Astrocyte (in vitro differentiated cells and primary cell): ENCODE measurements at regions not wholly inside any gene's neighbourhood (a gene's known extent, or its start where the extent isn't known, plus 50 kb on each side); places are given as distances from the start of the nearest gene placed in this dataset.

Source experiments
- DNase-seq: peaks from one replicate; pipeline ENCODE4 v3.0.0-alpha.2; 2010; ENCODE audit warnings: low read depth
- FAIRE-seq: peaks from 2 replicates; lab custom pipeline; 2011; peaks lifted over from hg19 to GRCh38; lab: Jason Lieb, UNC
- H2AFZ ChIP-seq: 2 replicates; pipeline ENCODE4 v1.6.0; 2012; ENCODE audit warnings: low read depth, low read length, inconsistent platforms
- H3K27ac ChIP-seq: 2 replicates; pipeline ENCODE4 v1.5.1; 2011; ENCODE audit warnings: low read depth, low read length, inconsistent platforms
- H3K27me3 ChIP-seq: 2 replicates; pipeline ENCODE4 v1.6.0; 2011; ENCODE audit warnings: low read length, inconsistent platforms; ENCODE audit not compliant: insufficient read depth
- H3K36me3 ChIP-seq: 2 replicates; pipeline ENCODE4 v1.5.1; 2011; ENCODE audit warnings: low read length, inconsistent platforms; ENCODE audit not compliant: insufficient read depth
- H3K4me1 ChIP-seq: 2 replicates; pipeline ENCODE4 v1.5.1; 2011; ENCODE audit warnings: low read length, inconsistent platforms; ENCODE audit not compliant: insufficient read depth
- H3K4me2 ChIP-seq: 2 replicates; pipeline ENCODE4 v1.6.0; 2012; ENCODE audit warnings: low read length, inconsistent platforms
- H3K4me3 ChIP-seq: 2 replicates; pipeline ENCODE4 v1.5.1; 2011; ENCODE audit warnings: low read depth, mild to moderate bottlenecking, low read length, inconsistent platforms; ENCODE audit not compliant: insufficient read depth
- H3K79me2 ChIP-seq: 2 replicates; pipeline ENCODE4 v1.6.0; 2012; ENCODE audit warnings: mild to moderate bottlenecking, low read length, inconsistent platforms; ENCODE audit not compliant: insufficient read depth
- H3K9ac ChIP-seq: 2 replicates; pipeline ENCODE4 v1.6.0; 2012; ENCODE audit warnings: mild to moderate bottlenecking, low read length, inconsistent platforms
- H3K9me3 ChIP-seq: 2 replicates; pipeline ENCODE4 v1.5.1; 2012; ENCODE audit warnings: low read depth, mild to moderate bottlenecking, low read length, inconsistent platforms; ENCODE audit not compliant: insufficient read depth
- H4K20me1 ChIP-seq: 2 replicates; pipeline ENCODE4 v1.6.0; 2012; ENCODE audit warnings: low read length, inconsistent platforms; ENCODE audit not compliant: insufficient read depth
- H3K27ac Mint-ChIP-seq: one replicate; pipeline ENCODE4 v1.8.0; 2021; ENCODE audit warnings: mild to moderate bottlenecking, mixed read lengths; ENCODE audit not compliant: unreplicated experiment
- H3K27me3 Mint-ChIP-seq: one replicate; pipeline ENCODE4 v1.8.0; 2021; ENCODE audit warnings: low read depth, mixed read lengths; ENCODE audit not compliant: unreplicated experiment
- H3K36me3 Mint-ChIP-seq: one replicate; pipeline ENCODE4 v1.8.0; 2021; ENCODE audit warnings: low read depth, mixed read lengths; ENCODE audit not compliant: unreplicated experiment
- H3K4me1 Mint-ChIP-seq: one replicate; pipeline ENCODE4 v1.8.0; 2021; ENCODE audit warnings: low read depth, mixed read lengths; ENCODE audit not compliant: unreplicated experiment
- H3K4me3 Mint-ChIP-seq: one replicate; pipeline ENCODE4 v1.8.0; 2021; ENCODE audit warnings: mild to moderate bottlenecking, moderate library complexity, mixed read lengths; ENCODE audit not compliant: unreplicated experiment
- H3K9me3 Mint-ChIP-seq: one replicate; pipeline ENCODE4 v1.8.0; 2021; ENCODE audit warnings: mild to moderate bottlenecking, mixed read lengths; ENCODE audit not compliant: unreplicated experiment
- CTCF ChIP-seq: IDR thresholded peaks from 2 replicates; pipeline ENCODE4 v1.5.1; 2011; ENCODE audit warnings: low read depth, mild to moderate bottlenecking, inconsistent platforms, low read length, moderate library complexity; ENCODE audit not compliant: insufficient read depth
- EZH2 ChIP-seq: IDR thresholded peaks from 2 replicates; pipeline ENCODE4 v1.6.1; 2012; ENCODE audit warnings: mild to moderate bottlenecking, low read length, inconsistent platforms; ENCODE audit not compliant: insufficient read depth

- no peak overlapping the region for H3K27ac Mint-ChIP-seq
- peak; percentile 50 for DNase-seq
Measured at GRCh38 chr12:127145929-127146789, 1120.8 kb upstream of the TMEM132C start.

GRCh38 chr12:127146991-127147718 is 1119.8 kb upstream of the TMEM132C start:
- H3K4me3 ChIP-seq = no peak overlapping the region
- H4K20me1 ChIP-seq = no peaks in the 10 kb centered on the region
- no peak for DNase-seq
- peaks cover 10% of the 10 kb centered on the region for H3K4me1 ChIP-seq
- no peaks in the 10 kb centered on the region for H3K27me3 ChIP-seq
- H3K4me3 Mint-ChIP-seq = no peak overlapping the region
- no peak for FAIRE-seq
- no peak overlapping the region for H3K9ac ChIP-seq
- H2AFZ ChIP-seq = no peak overlapping the region
- no peak overlapping the region for H3K27ac Mint-ChIP-seq
- H3K9me3 ChIP-seq = no peaks in the 10 kb centered on the region
- H3K27me3 Mint-ChIP-seq = no peaks in the 10 kb centered on the region
- H3K36me3 ChIP-seq = no peaks in the 10 kb centered on the region
- H3K9me3 Mint-ChIP-seq = peaks cover 6% of the 10 kb centered on the region
- H3K79me2 ChIP-seq = no peaks in the 10 kb centered on the region
- H3K27ac ChIP-seq = no peak overlapping the region
- H3K36me3 Mint-ChIP-seq = no peaks in the 10 kb centered on the region
- no peak for TF ChIP-seq EZH2
- no peak for TF ChIP-seq CTCF
- H3K4me1 Mint-ChIP-seq = no peaks in the 10 kb centered on the region
- no peak overlapping the region for H3K4me2 ChIP-seq

More at GRCh38 chr12:127145929-127146789, 1120.8 kb upstream of the TMEM132C start:
- H3K4me3 ChIP-seq = peak overlapping the region; percentile 65
- H3K27ac ChIP-seq = no peak overlapping the region
- peak overlapping the region; percentile 89 for H3K4me2 ChIP-seq
- H2AFZ ChIP-seq = peak overlapping the region; percentile 100
- peaks cover 8% of the 10 kb centered on the region for H3K9me3 Mint-ChIP-seq
- no peaks in the 10 kb centered on the region for H3K27me3 ChIP-seq
- H3K9me3 ChIP-seq = no peaks in the 10 kb centered on the region
- H3K4me1 ChIP-seq = peaks cover 10% of the 10 kb centered on the region
- no peaks in the 10 kb centered on the region for H3K36me3 Mint-ChIP-seq
- H3K27me3 Mint-ChIP-seq = no peaks in the 10 kb centered on the region
- no peak overlapping the region for H3K4me3 Mint-ChIP-seq
- H4K20me1 ChIP-seq = no peaks in the 10 kb centered on the region
- peak overlapping the region; percentile 78 for H3K9ac ChIP-seq
- H3K4me1 Mint-ChIP-seq = no peaks in the 10 kb centered on the region
- TF ChIP-seq EZH2 (no peak), CTCF (no peak)
- no peaks in the 10 kb centered on the region for H3K79me2 ChIP-seq
- FAIRE-seq = no peak
- no peaks in the 10 kb centered on the region for H3K36me3 ChIP-seq
